Neural progenitor cell (in vitro differentiated cells): ENCODE measurements at regions not wholly inside any gene's neighbourhood (a gene's known extent, or its start where the extent isn't known, plus 50 kb on each side); places are given as distances from the start of the nearest gene placed in this dataset.
A peak's percentile ranks its signal among the peaks of the same experiment; 100 is the strongest.

ENCODE experiments used
- DNase-seq: peaks from one replicate; pipeline ENCODE4 v3.0.0-alpha.2; 2016; ENCODE audit warnings: low spot score
- H2AFZ ChIP-seq: fragments of 200-600 bp; sonication (generic); replicated peaks from 2 replicates; pipeline ENCODE4 v1.6.1; 2016; ENCODE audit warnings: antibody characterized with exemption
- H3F3A ChIP-seq: fragments of 200-600 bp; sonication (generic); 2 replicates; pipeline ENCODE4 v1.6.1; 2016; ENCODE audit warnings: antibody characterized with exemption, low read depth
- H3K27ac ChIP-seq: fragments of 200-600 bp; sonication (generic); 2 replicates; pipeline ENCODE4 v1.5.1; 2016; ENCODE audit warnings: mild to moderate bottlenecking
- H3K27me3 ChIP-seq: fragments of 200-600 bp; sonication (generic); 2 replicates; pipeline ENCODE4 v1.6.1; 2016; ENCODE audit warnings: mild to moderate bottlenecking, moderate library complexity
- H3K36me3 ChIP-seq: fragments of 200-600 bp; sonication (generic); 2 replicates; pipeline ENCODE4 v1.5.1; 2016
- H3K4me1 ChIP-seq: fragments of 200-600 bp; sonication (generic); 2 replicates; pipeline ENCODE4 v1.6.1; 2016; ENCODE audit warnings: mixed run types
- H3K4me2 ChIP-seq: fragments of 200-600 bp; sonication (generic); 2 replicates; pipeline ENCODE4 v1.6.1; 2016
- H3K4me3 ChIP-seq: fragments of 200-600 bp; sonication (generic); 2 replicates; pipeline ENCODE4 v1.5.1; 2016
- H3K79me2 ChIP-seq: fragments of 200-600 bp; sonication (generic); 2 replicates; pipeline ENCODE4 v1.6.1; 2016; ENCODE audit warnings: low read depth
- H3K9ac ChIP-seq: fragments of 200-600 bp; sonication (generic); 2 replicates; pipeline ENCODE4 v1.6.1; 2016
- H3K9me3 ChIP-seq: fragments of 200-600 bp; sonication (generic); 2 replicates; pipeline ENCODE4 v1.5.1; 2016; ENCODE audit warnings: low read depth
- H4K20me1 ChIP-seq: fragments of 200-600 bp; sonication (generic); 2 replicates; pipeline ENCODE4 v1.6.1; 2016; ENCODE audit warnings: low read depth
- H3K27ac Mint-ChIP-seq: 3 replicates; pipeline ENCODE4 v1.8.0; 2021; ENCODE audit warnings: mixed read lengths
- H3K27me3 Mint-ChIP-seq: 2 replicates; pipeline ENCODE4 v1.8.0; 2022; ENCODE audit warnings: low read depth, mild to moderate bottlenecking, inconsistent platforms, moderate library complexity, mixed read lengths; ENCODE audit not compliant: insufficient read depth
- H3K36me3 Mint-ChIP-seq: 3 replicates; pipeline ENCODE4 v1.8.0; 2021; ENCODE audit warnings: mixed read lengths
- H3K4me1 Mint-ChIP-seq: 3 replicates; pipeline ENCODE4 v1.8.0; 2021; ENCODE audit warnings: mixed read lengths
- H3K4me3 Mint-ChIP-seq: 3 replicates; pipeline ENCODE4 v1.8.0; 2021; ENCODE audit warnings: mild to moderate bottlenecking, moderate library complexity, mixed read lengths
- H3K9me3 Mint-ChIP-seq: 3 replicates; pipeline ENCODE4 v1.8.0; 2020; ENCODE audit warnings: mixed read lengths
- EZH2 ChIP-seq: fragments of 200-600 bp; sonication (generic); IDR thresholded peaks from 2 replicates; pipeline ENCODE4 v1.6.1; 2017; ENCODE audit warnings: antibody characterized with exemption, mild to moderate bottlenecking, moderate library complexity
- EZH2phosphoT487 ChIP-seq: fragments of 200-600 bp; sonication (generic); IDR thresholded peaks from 2 replicates; pipeline ENCODE4 v1.6.1; 2017; ENCODE audit warnings: antibody characterized with exemption
- TF ChIP-seq, protein P1 (sequence below): fragments of 200-600 bp; sonication (generic); IDR thresholded peaks from 2 replicates; pipeline ENCODE4 v1.5.1; 2017; ENCODE audit warnings: antibody characterized with exemption, mild to moderate bottlenecking

DNA sequence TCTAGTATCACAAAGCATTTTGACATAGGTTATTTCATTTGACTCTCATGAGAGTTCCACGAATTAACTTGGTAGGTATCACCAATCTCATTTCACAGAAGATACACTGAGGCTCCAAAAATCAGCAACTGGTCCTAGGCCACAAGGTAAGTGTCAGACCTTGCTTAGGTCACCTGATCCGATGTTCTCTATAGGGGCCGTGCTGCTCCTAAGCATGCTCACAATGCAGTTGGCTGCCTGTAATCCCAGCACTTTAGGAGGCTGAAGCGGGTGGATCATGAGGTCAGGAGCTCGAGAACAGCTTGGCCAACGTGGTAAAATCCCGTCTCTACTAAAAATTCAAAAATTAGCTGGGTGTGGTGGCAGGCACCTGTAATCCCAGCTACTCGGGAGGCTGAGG, 78.7 kb upstream of the FOXN3 start:
- H3K36me3 Mint-ChIP-seq, result no peaks in the 10 kb centered on the region
- peaks cover 3% of the 10 kb centered on the region for H3K27me3 Mint-ChIP-seq
- H3K9me3 Mint-ChIP-seq, result no peaks in the 10 kb centered on the region
- H4K20me1 ChIP-seq, result no peaks in the 10 kb centered on the region
- H3K4me3 ChIP-seq, result no peak overlapping the region
- H3K27me3 ChIP-seq, result no peaks in the 10 kb centered on the region
- H3K4me2 ChIP-seq, result no peak overlapping the region
- no peaks in the 10 kb centered on the region for H3K4me1 ChIP-seq
- peaks cover 27% of the 10 kb centered on the region for H3K4me1 Mint-ChIP-seq
- no peak overlapping the region for H2AFZ ChIP-seq
- no peak overlapping the region for H3K9ac ChIP-seq
- no peak for DNase-seq
- TF ChIP-seq, protein P1, sequence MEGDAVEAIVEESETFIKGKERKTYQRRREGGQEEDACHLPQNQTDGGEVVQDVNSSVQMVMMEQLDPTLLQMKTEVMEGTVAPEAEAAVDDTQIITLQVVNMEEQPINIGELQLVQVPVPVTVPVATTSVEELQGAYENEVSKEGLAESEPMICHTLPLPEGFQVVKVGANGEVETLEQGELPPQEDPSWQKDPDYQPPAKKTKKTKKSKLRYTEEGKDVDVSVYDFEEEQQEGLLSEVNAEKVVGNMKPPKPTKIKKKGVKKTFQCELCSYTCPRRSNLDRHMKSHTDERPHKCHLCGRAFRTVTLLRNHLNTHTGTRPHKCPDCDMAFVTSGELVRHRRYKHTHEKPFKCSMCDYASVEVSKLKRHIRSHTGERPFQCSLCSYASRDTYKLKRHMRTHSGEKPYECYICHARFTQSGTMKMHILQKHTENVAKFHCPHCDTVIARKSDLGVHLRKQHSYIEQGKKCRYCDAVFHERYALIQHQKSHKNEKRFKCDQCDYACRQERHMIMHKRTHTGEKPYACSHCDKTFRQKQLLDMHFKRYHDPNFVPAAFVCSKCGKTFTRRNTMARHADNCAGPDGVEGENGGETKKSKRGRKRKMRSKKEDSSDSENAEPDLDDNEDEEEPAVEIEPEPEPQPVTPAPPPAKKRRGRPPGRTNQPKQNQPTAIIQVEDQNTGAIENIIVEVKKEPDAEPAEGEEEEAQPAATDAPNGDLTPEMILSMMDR, result no peak
- no peak for TF ChIP-seq EZH2phosphoT487
- TF ChIP-seq EZH2, result no peak
- H3F3A ChIP-seq, result no peaks in the 10 kb centered on the region
- no peaks in the 10 kb centered on the region for H3K9me3 ChIP-seq
- H3K27ac ChIP-seq, result no peak overlapping the region
- H3K27ac Mint-ChIP-seq, result no peak overlapping the region
- H3K36me3 ChIP-seq, result no peaks in the 10 kb centered on the region
- H3K4me3 Mint-ChIP-seq, result no peak overlapping the region
- H3K79me2 ChIP-seq, result no peaks in the 10 kb centered on the region

DNA sequence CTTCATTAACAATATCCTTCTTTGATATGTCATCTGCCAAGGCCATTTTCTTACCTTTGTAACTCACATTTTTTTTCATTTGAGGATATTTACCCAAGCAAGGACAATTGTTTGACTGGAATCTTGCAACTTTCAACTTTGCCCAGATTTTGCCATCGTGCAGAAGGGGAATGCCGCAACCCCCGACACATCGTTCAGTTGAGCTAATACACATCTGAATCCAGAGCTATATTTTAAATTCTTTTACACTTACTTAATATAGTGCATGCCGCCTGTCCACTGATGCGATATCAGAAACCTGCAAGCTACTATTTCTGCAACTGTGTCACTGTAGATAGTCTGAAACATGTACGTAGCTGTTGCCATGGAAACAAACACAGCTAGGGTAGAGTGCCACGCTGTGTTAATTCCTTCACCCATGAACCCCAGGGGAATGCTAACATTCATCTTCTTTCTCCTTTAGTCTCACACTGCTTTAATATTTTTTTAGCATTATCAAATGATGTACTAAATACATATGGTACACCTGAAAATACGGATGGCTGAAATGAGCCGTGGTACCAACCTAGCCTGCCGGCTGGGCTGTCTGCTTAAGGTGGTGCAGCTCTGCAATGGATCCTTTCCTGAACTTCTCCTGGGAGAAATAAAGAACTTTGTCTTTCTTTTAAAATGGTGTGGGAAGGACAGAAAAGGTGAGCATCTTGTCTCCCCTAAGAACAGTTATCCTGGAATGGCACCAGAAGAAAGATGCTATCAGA, 77.0 kb upstream of the FOXN3 start:
- Mint-ChIP-seq H3K4me3 (no peak overlapping the region), H3K9me3 (no peaks in the 10 kb centered on the region), H3K36me3 (no peaks in the 10 kb centered on the region), H3K27ac (no peak overlapping the region), H3K4me1 (peaks cover 28% of the 10 kb centered on the region), H3K27me3 (peaks cover 3% of the 10 kb centered on the region)
- TF ChIP-seq, protein P1, result no peak
- no peak for TF ChIP-seq EZH2
- no peak for TF ChIP-seq EZH2phosphoT487
- H3K4me1 ChIP-seq, result no peaks in the 10 kb centered on the region
- H3K36me3 ChIP-seq, result no peaks in the 10 kb centered on the region
- H3K4me2 ChIP-seq, result no peak overlapping the region
- H3K9me3 ChIP-seq, result no peaks in the 10 kb centered on the region
- H2AFZ ChIP-seq, result no peak overlapping the region
- no peak overlapping the region for H3K4me3 ChIP-seq
- peak; percentile 32 for DNase-seq
- H3F3A ChIP-seq, result no peaks in the 10 kb centered on the region
- H3K27ac ChIP-seq, result no peak overlapping the region
- H3K79me2 ChIP-seq, result no peaks in the 10 kb centered on the region
- no peaks in the 10 kb centered on the region for H3K27me3 ChIP-seq
- no peak overlapping the region for H3K9ac ChIP-seq
- H4K20me1 ChIP-seq, result no peaks in the 10 kb centered on the region

DNA sequence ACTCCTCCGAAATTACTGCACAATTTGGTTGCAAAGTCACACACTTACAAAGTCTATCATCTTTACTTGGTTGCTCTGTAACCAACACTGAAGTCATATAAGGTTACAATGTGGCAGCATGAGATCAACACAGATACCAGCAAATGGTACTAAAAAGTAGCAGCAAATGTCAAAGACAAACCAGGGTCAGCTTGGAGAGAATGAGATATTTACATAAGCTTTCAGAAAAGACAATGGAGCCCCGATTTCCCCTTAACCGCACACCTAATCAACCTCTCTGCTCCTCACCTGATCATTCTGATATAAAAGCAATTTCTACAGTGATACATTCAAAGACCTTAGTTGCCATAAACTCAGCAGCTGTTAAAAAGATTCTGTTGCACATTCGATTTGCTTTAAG, 76.4 kb upstream of the FOXN3 start:
- Histone ChIP-seq H3K9ac (no peak overlapping the region), H3K4me3 (no peak overlapping the region), H3K4me2 (no peak overlapping the region), H4K20me1 (no peaks in the 10 kb centered on the region), H3K36me3 (no peaks in the 10 kb centered on the region), H3K9me3 (no peaks in the 10 kb centered on the region), H3K4me1 (no peaks in the 10 kb centered on the region), H3K79me2 (no peaks in the 10 kb centered on the region), H3K27ac (no peak overlapping the region), H2AFZ (no peak overlapping the region), H3F3A (no peaks in the 10 kb centered on the region), H3K27me3 (no peaks in the 10 kb centered on the region)
- Mint-ChIP-seq H3K27me3 (peaks cover 4% of the 10 kb centered on the region), H3K4me3 (no peak overlapping the region), H3K27ac (no peak overlapping the region), H3K36me3 (no peaks in the 10 kb centered on the region), H3K9me3 (no peaks in the 10 kb centered on the region), H3K4me1 (peaks cover 24% of the 10 kb centered on the region)
- no peak for DNase-seq
- no peak for TF ChIP-seq EZH2phosphoT487

DNA sequence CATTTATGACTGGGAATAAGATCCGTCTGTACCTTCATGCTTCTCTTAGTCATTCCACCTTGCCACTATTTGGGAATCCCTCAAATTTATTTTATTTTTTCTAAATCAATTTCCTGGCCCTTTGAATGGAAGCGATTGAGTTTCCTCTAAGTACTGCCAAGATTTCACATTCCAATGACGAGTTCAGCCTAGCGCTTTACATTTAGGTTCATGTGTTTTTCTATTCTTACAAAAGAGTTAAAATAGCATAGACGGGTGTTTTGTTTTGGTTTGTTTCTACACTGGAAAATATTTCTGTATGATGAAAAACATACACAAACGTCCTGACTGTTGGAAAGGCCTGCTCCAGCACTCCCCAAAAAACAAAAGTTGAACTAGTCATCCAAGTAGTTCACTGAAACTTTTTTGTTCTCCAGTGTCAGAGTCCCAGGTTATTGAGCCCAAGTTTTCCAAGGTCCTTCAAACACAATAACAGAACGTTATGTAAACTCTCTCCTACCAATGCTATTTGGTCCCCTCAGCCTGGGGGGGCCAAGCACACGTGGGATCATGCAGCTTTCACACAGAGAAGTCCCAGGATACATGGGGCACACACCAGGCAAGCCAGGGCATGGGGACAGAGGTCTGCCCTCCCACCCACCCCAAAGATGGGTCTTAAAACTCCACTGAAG, 74.8 kb upstream of the FOXN3 start:
- peaks cover 24% of the 10 kb centered on the region for H3K4me1 Mint-ChIP-seq

More for the DNA sequence above, 74.8 kb upstream of the FOXN3 start:
- no peak overlapping the region for H3K4me3 Mint-ChIP-seq
- Histone ChIP-seq H3K36me3 (no peaks in the 10 kb centered on the region), H3K27me3 (no peaks in the 10 kb centered on the region), H4K20me1 (no peaks in the 10 kb centered on the region), H3K4me3 (no peak overlapping the region), H3F3A (no peaks in the 10 kb centered on the region), H3K4me2 (no peak overlapping the region), H3K4me1 (no peaks in the 10 kb centered on the region), H3K9me3 (no peaks in the 10 kb centered on the region), H3K27ac (no peak overlapping the region), H2AFZ (no peak overlapping the region), H3K79me2 (no peaks in the 10 kb centered on the region), H3K9ac (no peak overlapping the region)
- H3K36me3 Mint-ChIP-seq, result no peaks in the 10 kb centered on the region
- H3K27me3 Mint-ChIP-seq, result peaks cover 2% of the 10 kb centered on the region
- TF ChIP-seq, protein P1, result no peak
- TF ChIP-seq EZH2, result no peak
- no peak for TF ChIP-seq EZH2phosphoT487
- H3K9me3 Mint-ChIP-seq, result no peaks in the 10 kb centered on the region
- no peak overlapping the region for H3K27ac Mint-ChIP-seq
- no peak for DNase-seq
